Astrocyte of the spinal cord (primary cell): ENCODE measurements at regions not wholly inside any gene's neighbourhood (a gene's known extent, or its start where the extent isn't known, plus 50 kb on each side); places are given as distances from the start of the nearest gene placed in this dataset.

ENCODE experiments used
- DNase-seq: peaks from one replicate; pipeline ENCODE4 v3.0.0; 2011; ENCODE audit warnings: low read depth, low spot score
- H3K4me3 ChIP-seq: 2 replicates; pipeline ENCODE4 v1.5.1; 2011; ENCODE audit warnings: low read depth, mild to moderate bottlenecking, low read length, moderate library complexity
- CTCF ChIP-seq: IDR thresholded peaks from 2 replicates; pipeline ENCODE4 v1.5.1; 2012; ENCODE audit warnings: low read depth, mild to moderate bottlenecking, low read length, inconsistent platforms
- in situ Hi-C: cut with HindIII; loops from 2 replicates; pipeline ENCODE4 v1.10.0; 2017; ENCODE audit warnings: low sequenced_read_pairs

- H3K4me3 ChIP-seq: no peak overlapping the region
- DNase-seq: no peak
- TF ChIP-seq CTCF: no peak
- in situ Hi-C loops: no loop called here
Measured at GRCh38 chr13:95451656-95452055, 100.9 kb upstream of the CLDN10 start.

DNA sequence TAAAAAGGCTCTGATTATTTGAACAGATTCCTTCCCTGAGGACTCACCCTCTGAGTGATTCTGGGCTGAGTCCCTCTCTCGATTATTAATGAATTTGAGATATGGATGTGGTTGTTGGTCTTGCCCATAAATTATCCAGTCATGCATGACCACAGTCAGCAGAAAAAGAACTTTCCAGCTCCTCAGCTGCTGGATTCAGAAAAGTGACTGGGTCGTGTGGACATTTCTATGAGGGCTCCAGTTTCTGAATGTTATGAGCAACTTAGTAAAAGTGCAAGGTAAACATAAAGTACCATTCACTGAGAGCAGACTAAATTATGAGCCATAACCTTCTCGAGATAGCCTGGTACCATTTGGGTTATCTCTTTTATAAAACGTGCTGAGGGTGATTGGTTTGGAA lies 100.1 kb upstream of the CLDN10 start:
- no peak for TF ChIP-seq CTCF
- in situ Hi-C loops: no loop called here
- no peak overlapping the region for H3K4me3 ChIP-seq
- peak; percentile 6 for DNase-seq

DNA sequence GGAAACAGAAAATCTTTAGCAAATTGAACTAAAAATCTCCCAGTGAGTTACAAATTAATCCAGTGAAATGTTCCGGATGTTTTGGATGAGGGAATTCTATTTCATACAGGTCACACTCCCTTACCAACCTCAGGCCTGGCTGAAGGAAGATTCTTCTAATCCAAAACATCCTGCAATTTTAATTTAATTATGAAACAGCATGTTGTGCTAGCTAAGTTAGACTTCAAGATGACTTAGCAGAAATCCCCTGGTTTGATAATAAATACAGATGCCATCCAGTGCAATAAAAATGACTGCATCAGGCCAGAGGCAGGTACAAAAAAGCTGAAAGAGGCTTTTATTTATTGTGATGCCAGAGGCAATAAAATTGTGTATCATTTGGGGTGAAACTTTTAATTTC lies 96.7 kb upstream of the CLDN10 start:
- in situ Hi-C loops: no loop called here
- DNase-seq: no peak
- no peak for TF ChIP-seq CTCF
- H3K4me3 ChIP-seq: no peak overlapping the region

DNA sequence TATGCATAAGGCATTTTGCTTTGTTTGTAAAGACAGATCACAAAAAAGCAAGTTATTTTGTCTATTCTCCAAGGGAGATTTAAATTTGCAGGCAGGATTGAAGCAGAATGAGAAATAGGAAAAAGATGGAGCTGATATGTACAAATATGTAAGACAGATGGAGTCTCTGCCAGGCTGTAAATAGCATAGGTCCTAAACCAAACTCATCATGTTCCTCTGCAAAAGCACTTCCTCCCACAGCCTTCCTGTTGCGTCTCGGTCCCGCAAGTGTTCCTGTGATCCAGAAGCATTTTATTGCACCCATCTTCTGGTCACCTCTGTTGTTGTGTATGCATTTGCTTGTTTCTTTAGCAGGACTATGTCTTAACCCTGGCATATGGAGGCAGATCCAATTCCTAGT lies 95.7 kb upstream of the CLDN10 start:
- no peak overlapping the region for H3K4me3 ChIP-seq
- in situ Hi-C loops: no loop called here
- DNase-seq: no peak
- no peak for TF ChIP-seq CTCF

- no peak for DNase-seq
- in situ Hi-C loops: no loop called here
- no peak overlapping the region for H3K4me3 ChIP-seq
- no peak for TF ChIP-seq CTCF
Measured at GRCh38 chr13:95457294-95457693, 95.2 kb upstream of the CLDN10 start.

GRCh38 chr13:95462801-95463200 lies 89.7 kb upstream of the CLDN10 start:
- in situ Hi-C loops: no loop called here
- no peak overlapping the region for H3K4me3 ChIP-seq
- no peak for DNase-seq
- TF ChIP-seq CTCF: no peak

- in situ Hi-C loops: no loop called here
Measured at GRCh38 chr13:95463531-95463930, 89.0 kb upstream of the CLDN10 start.

More at GRCh38 chr13:95463531-95463930, 89.0 kb upstream of the CLDN10 start:
- DNase-seq: no peak
- no peak overlapping the region for H3K4me3 ChIP-seq
- no peak for TF ChIP-seq CTCF
